Endodermal cell (in vitro differentiated cells): ENCODE measurements at regions not wholly inside any gene's neighbourhood (a gene's known extent, or its start where the extent isn't known, plus 50 kb on each side); places are given as distances from the start of the nearest gene placed in this dataset.

Source experiments
- DNase-seq: peaks from one replicate; pipeline ENCODE4 v3.0.0-alpha.2; 2017
- H3K27ac ChIP-seq: 2 replicates; pipeline ENCODE4 v1.5.1; 2013; ENCODE audit warnings: mild to moderate bottlenecking, low read depth, low read length, moderate library complexity
- H3K27me3 ChIP-seq: 2 replicates; pipeline ENCODE4 v1.6.1; 2013; ENCODE audit warnings: mild to moderate bottlenecking, low read length, moderate library complexity; ENCODE audit not compliant: insufficient read depth, control insufficient read depth, poor library complexity, severe bottlenecking
- H3K36me3 ChIP-seq: 2 replicates; pipeline ENCODE4 v1.7.0; 2013; ENCODE audit warnings: mild to moderate bottlenecking, low read length, moderate library complexity; ENCODE audit not compliant: control insufficient read depth, insufficient read depth
- H3K4me1 ChIP-seq: one replicate; pipeline ENCODE4 v1.7.0; 2013; ENCODE audit warnings: low read length; ENCODE audit not compliant: control insufficient read depth, insufficient read depth
- H3K4me3 ChIP-seq: 2 replicates; pipeline ENCODE4 v1.5.1; 2013; ENCODE audit warnings: mild to moderate bottlenecking, low read length, moderate library complexity
- H3K9ac ChIP-seq: 2 replicates; pipeline ENCODE4 v1.6.1; 2013; ENCODE audit warnings: mild to moderate bottlenecking, low read length, moderate library complexity; ENCODE audit not compliant: poor library complexity, severe bottlenecking; ENCODE audit errors: extremely low read depth
- H3K9me3 ChIP-seq: 2 replicates; pipeline ENCODE4 v1.6.1; 2013; ENCODE audit warnings: mild to moderate bottlenecking, low read length, moderate library complexity; ENCODE audit not compliant: control insufficient read depth
- H3K27ac Mint-ChIP-seq: 2 replicates; pipeline ENCODE4 v1.8.0; 2020; ENCODE audit warnings: mixed read lengths
- H3K27me3 Mint-ChIP-seq: 2 replicates; pipeline ENCODE4 v1.8.0; 2021; ENCODE audit warnings: mild to moderate bottlenecking, mixed read lengths; ENCODE audit not compliant: insufficient read depth
- H3K36me3 Mint-ChIP-seq: 2 replicates; pipeline ENCODE4 v1.8.0; 2020; ENCODE audit warnings: low read depth, mixed read lengths
- H3K4me1 Mint-ChIP-seq: 2 replicates; pipeline ENCODE4 v1.8.0; 2020; ENCODE audit warnings: mixed read lengths
- H3K4me3 Mint-ChIP-seq: 2 replicates; pipeline ENCODE4 v1.8.0; 2020; ENCODE audit warnings: mild to moderate bottlenecking, moderate library complexity, mixed read lengths
- H3K9me3 Mint-ChIP-seq: 2 replicates; pipeline ENCODE4 v1.8.0; 2020; ENCODE audit warnings: mild to moderate bottlenecking, mixed read lengths
- WGBS, 2 experiments: methylation state at CpG; one replicate each; pipeline versions ENCODE4 v1.1.5 to v1.1.7; 2013; ENCODE audit warnings: missing lambda C conversion rate in 2 of 2, mixed read lengths in 1 of 2; ENCODE audit not compliant: insufficient coverage in 1 of 2, insufficient read length in 1 of 2; 5-methylcytosine and 5-hydroxymethylcytosine counted together
- TF ChIP-seq, protein P1 (sequence below): fragments of 200-600 bp; sonication (generic); conservative IDR thresholded peaks from 2 replicates; pipeline ENCODE4 v1.5.0; 2021; ENCODE audit warnings: antibody characterized with exemption, mild to moderate bottlenecking

DNA sequence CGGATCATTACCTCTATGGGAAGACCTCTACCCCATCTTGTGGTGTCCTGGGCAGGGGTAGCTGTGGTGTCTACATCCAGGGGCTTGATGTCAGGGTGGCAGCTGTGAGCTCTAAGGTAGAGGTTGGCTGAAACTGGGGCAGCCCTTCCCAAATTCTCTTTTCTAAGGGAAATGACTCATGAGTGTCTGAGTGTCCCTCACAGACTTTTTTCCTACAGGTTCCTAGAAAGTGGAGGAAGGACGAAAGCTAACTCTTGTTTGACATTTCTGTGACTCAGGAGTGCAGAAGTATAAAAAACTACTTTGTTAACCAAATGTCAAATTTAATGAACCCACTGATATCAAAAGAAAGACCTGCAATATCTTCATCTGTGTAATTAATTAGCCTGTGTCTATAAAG, 481.5 kb downstream of the PDCD6IP start:
- no peak overlapping the region for H3K27ac ChIP-seq
- no peaks in the 10 kb centered on the region for H3K9me3 Mint-ChIP-seq
- H3K27me3 ChIP-seq: no peaks in the 10 kb centered on the region
- H3K9ac ChIP-seq: no peak overlapping the region
- H3K36me3 ChIP-seq: no peaks in the 10 kb centered on the region
- TF ChIP-seq, protein P1, sequence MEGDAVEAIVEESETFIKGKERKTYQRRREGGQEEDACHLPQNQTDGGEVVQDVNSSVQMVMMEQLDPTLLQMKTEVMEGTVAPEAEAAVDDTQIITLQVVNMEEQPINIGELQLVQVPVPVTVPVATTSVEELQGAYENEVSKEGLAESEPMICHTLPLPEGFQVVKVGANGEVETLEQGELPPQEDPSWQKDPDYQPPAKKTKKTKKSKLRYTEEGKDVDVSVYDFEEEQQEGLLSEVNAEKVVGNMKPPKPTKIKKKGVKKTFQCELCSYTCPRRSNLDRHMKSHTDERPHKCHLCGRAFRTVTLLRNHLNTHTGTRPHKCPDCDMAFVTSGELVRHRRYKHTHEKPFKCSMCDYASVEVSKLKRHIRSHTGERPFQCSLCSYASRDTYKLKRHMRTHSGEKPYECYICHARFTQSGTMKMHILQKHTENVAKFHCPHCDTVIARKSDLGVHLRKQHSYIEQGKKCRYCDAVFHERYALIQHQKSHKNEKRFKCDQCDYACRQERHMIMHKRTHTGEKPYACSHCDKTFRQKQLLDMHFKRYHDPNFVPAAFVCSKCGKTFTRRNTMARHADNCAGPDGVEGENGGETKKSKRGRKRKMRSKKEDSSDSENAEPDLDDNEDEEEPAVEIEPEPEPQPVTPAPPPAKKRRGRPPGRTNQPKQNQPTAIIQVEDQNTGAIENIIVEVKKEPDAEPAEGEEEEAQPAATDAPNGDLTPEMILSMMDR: no peak
- H3K27me3 Mint-ChIP-seq: no peaks in the 10 kb centered on the region
- peaks cover 1% of the 10 kb centered on the region for H3K4me1 Mint-ChIP-seq
- H3K4me1 ChIP-seq: no peaks in the 10 kb centered on the region
- no peak overlapping the region for H3K4me3 ChIP-seq
- no peak overlapping the region for H3K27ac Mint-ChIP-seq
- H3K4me3 Mint-ChIP-seq: no peak overlapping the region
- 80% methylated on average over 1 of the region's 2 CpGs; no CpG with 5 or more reads in 1 of the 2 experiments for WGBS, 2 experiments
- DNase-seq: no peak
- no peaks in the 10 kb centered on the region for H3K9me3 ChIP-seq
- H3K36me3 Mint-ChIP-seq: no peaks in the 10 kb centered on the region

- DNase-seq: no peak
- Mint-ChIP-seq H3K4me1 (peaks cover 13% of the 10 kb centered on the region), H3K4me3 (no peak overlapping the region), H3K36me3 (no peaks in the 10 kb centered on the region), H3K9me3 (no peaks in the 10 kb centered on the region), H3K27me3 (no peaks in the 10 kb centered on the region), H3K27ac (no peak overlapping the region)
- TF ChIP-seq, protein P1: no peak
- Histone ChIP-seq H3K27me3 (no peaks in the 10 kb centered on the region), H3K4me1 (peaks cover 11% of the 10 kb centered on the region), H3K36me3 (no peaks in the 10 kb centered on the region), H3K4me3 (no peak overlapping the region), H3K27ac (no peak overlapping the region), H3K9ac (no peak overlapping the region), H3K9me3 (no peaks in the 10 kb centered on the region)
- whole genome bisulfite sequencing, 2 experiments: 86 to 97% methylated on average over 1 to 3 of the region's 3 CpGs
Measured at GRCh38 chr3:34283751-34284150, 485.3 kb downstream of the PDCD6IP start.

- peak overlapping the region; percentile 21 for H3K27ac ChIP-seq
- H3K36me3 ChIP-seq: no peaks in the 10 kb centered on the region
- no peaks in the 10 kb centered on the region for H3K27me3 ChIP-seq
- TF ChIP-seq, protein P1: no peak
- H3K9me3 ChIP-seq: no peaks in the 10 kb centered on the region
- H3K4me1 ChIP-seq: peaks cover 11% of the 10 kb centered on the region
- peaks cover 13% of the 10 kb centered on the region for H3K4me1 Mint-ChIP-seq
- DNase-seq: peak; percentile 48
- no peak overlapping the region for H3K9ac ChIP-seq
- H3K27ac Mint-ChIP-seq: peak overlapping the region; percentile 16
- H3K4me3 ChIP-seq: no peak overlapping the region
- no peaks in the 10 kb centered on the region for H3K27me3 Mint-ChIP-seq
- H3K36me3 Mint-ChIP-seq: no peaks in the 10 kb centered on the region
- 76 to 90% methylated on average over 5 to 7 of the region's 7 CpGs for WGBS, 2 experiments
- no peak overlapping the region for H3K4me3 Mint-ChIP-seq
- H3K9me3 Mint-ChIP-seq: no peaks in the 10 kb centered on the region
Measured at GRCh38 chr3:34284959-34285826, 486.8 kb downstream of the PDCD6IP start.
